Activated B cell treated with CpG ODN at 0.5 μM for 24 hours (primary cell): ENCODE measurements at regions not wholly inside any gene's neighbourhood (a gene's known extent, or its start where the extent isn't known, plus 50 kb on each side); places are given as distances from the start of the nearest gene placed in this dataset.

Experiments used
- ATAC-seq: fragments of 200-7000 bp; cut with Tn5 transposase; one replicate; pipeline ENCODE4 v1.10.0; 2021; ENCODE audit warnings: low read depth, mild to moderate bottlenecking, moderate library complexity
- CTCF ChIA-PET: fragments of 350-600 bp; sonication (Branson Sonifier 250); formaldehyde crosslinking; loops from one replicate; lab custom pipeline; 2021; ENCODE audit warnings: antibody characterized with exemption; lab: Charles Lee
- POLR2A ChIA-PET: fragments of 350-600 bp; sonication (Branson Sonifier 250); formaldehyde crosslinking; loops from one replicate; lab custom pipeline; 2021; ENCODE audit warnings: antibody characterized with exemption; lab: Charles Lee
- DNase-seq: peaks from one replicate; pipeline ENCODE4 v3.0.0; 2022
- H3K27ac Mint-ChIP-seq: one replicate; pipeline ENCODE4 v1.8.0; 2020; ENCODE audit warnings: mixed read lengths
- H3K27me3 Mint-ChIP-seq: one replicate; pipeline ENCODE4 v1.8.0; 2021; ENCODE audit warnings: mixed read lengths
- H3K36me3 Mint-ChIP-seq: one replicate; pipeline ENCODE4 v1.8.0; 2021; ENCODE audit warnings: low read depth, mixed read lengths
- H3K4me1 Mint-ChIP-seq: one replicate; pipeline ENCODE4 v1.8.0; 2021; ENCODE audit warnings: mixed read lengths
- H3K4me3 Mint-ChIP-seq: one replicate; pipeline ENCODE4 v1.8.0; 2020; ENCODE audit warnings: mild to moderate bottlenecking, mixed read lengths
- H3K9me3 Mint-ChIP-seq: one replicate; pipeline ENCODE4 v1.8.0; 2020; ENCODE audit warnings: mixed read lengths
- CTCF ChIP-seq: fragments of 200-600 bp; IDR thresholded peaks from one replicate; pipeline ENCODE4 v1.8.0; 2022; ENCODE audit warnings: antibody characterized with exemption, mild to moderate bottlenecking
- intact Hi-C: fragments of 100-400 bp; cut with micrococcal nuclease; formaldehyde crosslinking; loops from one replicate; pipeline ENCODE4 v1.15.1; 2024

- TF ChIP-seq CTCF: no peak
- peaks cover 27% of the 10 kb centered on the region for H3K27me3 Mint-ChIP-seq
- no peak for DNase-seq
- no peaks in the 10 kb centered on the region for H3K36me3 Mint-ChIP-seq
- no peak overlapping the region for H3K4me3 Mint-ChIP-seq
- intact Hi-C loops: no loop called here
- H3K9me3 Mint-ChIP-seq: peaks cover 12% of the 10 kb centered on the region
- CTCF ChIA-PET: no interaction called here
- no peak for ATAC-seq
- H3K27ac Mint-ChIP-seq: no peak overlapping the region
- POLR2A ChIA-PET: no interaction called here
- H3K4me1 Mint-ChIP-seq: no peaks in the 10 kb centered on the region
Observed at GRCh38 chr1:13970631-13971247, 270.8 kb downstream of the PRDM2 start.

- Mint-ChIP-seq H3K27me3 (peaks cover 24% of the 10 kb centered on the region), H3K9me3 (peaks cover 4% of the 10 kb centered on the region), H3K4me1 (no peaks in the 10 kb centered on the region), H3K36me3 (no peaks in the 10 kb centered on the region), H3K4me3 (no peak overlapping the region), H3K27ac (no peak overlapping the region)
- ChIA-PET POLR2A (no interaction called here), CTCF (no interaction called here)
- no peak for TF ChIP-seq CTCF
- intact Hi-C loops: no loop called here
- DNase-seq: no peak
- no peak for ATAC-seq
Observed at GRCh38 chr1:13976485-13976884, 276.5 kb downstream of the PRDM2 start.

GRCh38 chr1:13981142-13981541 lies 281.2 kb downstream of the PRDM2 start:
- no peak overlapping the region for H3K27ac Mint-ChIP-seq
- H3K4me1 Mint-ChIP-seq: no peaks in the 10 kb centered on the region
- H3K9me3 Mint-ChIP-seq: no peaks in the 10 kb centered on the region
- intact Hi-C loops: no loop called here
- peaks cover 7% of the 10 kb centered on the region for H3K27me3 Mint-ChIP-seq
- no peak for TF ChIP-seq CTCF
- no peak overlapping the region for H3K4me3 Mint-ChIP-seq
- DNase-seq (no peak), ATAC-seq (no peak)
- CTCF ChIA-PET: no interaction called here
- POLR2A ChIA-PET: no interaction called here
- no peaks in the 10 kb centered on the region for H3K36me3 Mint-ChIP-seq

- Mint-ChIP-seq H3K4me1 (no peaks in the 10 kb centered on the region), H3K4me3 (no peak overlapping the region), H3K27me3 (no peaks in the 10 kb centered on the region), H3K27ac (no peak overlapping the region), H3K9me3 (peaks cover 2% of the 10 kb centered on the region), H3K36me3 (no peaks in the 10 kb centered on the region)
- ATAC-seq (no peak), DNase-seq (no peak)
- CTCF ChIA-PET: no interaction called here
- intact Hi-C loops: no loop called here
- POLR2A ChIA-PET: no interaction called here
- no peak for TF ChIP-seq CTCF
Observed at GRCh38 chr1:13983393-13983792, 283.4 kb downstream of the PRDM2 start.

GRCh38 chr1:13990939-13991338 lies 291.0 kb downstream of the PRDM2 start:
- no peaks in the 10 kb centered on the region for H3K36me3 Mint-ChIP-seq
- H3K27me3 Mint-ChIP-seq: peaks cover 13% of the 10 kb centered on the region
- intact Hi-C loops: no loop called here
- POLR2A ChIA-PET: no interaction called here
- CTCF ChIA-PET: no interaction called here
- H3K4me1 Mint-ChIP-seq: no peaks in the 10 kb centered on the region
- no peak for TF ChIP-seq CTCF
- H3K4me3 Mint-ChIP-seq: no peak overlapping the region
- H3K9me3 Mint-ChIP-seq: peaks cover 2% of the 10 kb centered on the region
- H3K27ac Mint-ChIP-seq: no peak overlapping the region
- ATAC-seq (no peak), DNase-seq (no peak)
